ENCODE measurements at regions not wholly inside any gene's neighbourhood (a gene's known extent, or its start where the extent isn't known, plus 50 kb on each side); places are given as distances from the start of the nearest gene placed in this dataset.

GRCh38 chr5:64110222-64110621 lies 55.4 kb upstream of the RNF180 start:
- no peak for TF ChIP-seq CTCF (IDR thresholded peaks at IDR 0.05; ENCODE audit: control extremely low read depth, extremely low read depth, low read depth, missing control alignments)
- ChIA-PET CTCF (interaction anchor here (1.8 kb wide), 1 partner anchor 16 kb away, joined by 7 read pairs; no protein-coding TSS in a partner anchor), POLR2A (no interaction called here)
- DNase-seq (ENCODE audit: extremely low spot score): no peak

- ChIA-PET POLR2A (no interaction called here), CTCF (interaction anchor here (1.8 kb wide), 1 partner anchor 14 kb away, joined by 7 read pairs; no protein-coding TSS in a partner anchor)
- no peak for DNase-seq (ENCODE audit: extremely low spot score)
- no peak for TF ChIP-seq CTCF (IDR thresholded peaks at IDR 0.05; ENCODE audit: control extremely low read depth, extremely low read depth, low read depth, missing control alignments)
Observed at GRCh38 chr5:64108674-64109073, 57.0 kb upstream of the RNF180 start.

GRCh38 chr5:64100203-64100602 lies 65.4 kb upstream of the RNF180 start:
- no peak for DNase-seq (ENCODE audit: extremely low spot score)
- CTCF ChIA-PET: interaction anchor here (1.3 kb wide), 1 partner anchor 19 kb away, joined by 3 read pairs; no protein-coding TSS in a partner anchor
- TF ChIP-seq CTCF (IDR thresholded peaks at IDR 0.05; ENCODE audit: control extremely low read depth, extremely low read depth, low read depth, missing control alignments): no peak
- POLR2A ChIA-PET: no interaction called here

- no peak for TF ChIP-seq CTCF (IDR thresholded peaks at IDR 0.05; ENCODE audit: control extremely low read depth, extremely low read depth, low read depth, missing control alignments)
- CTCF ChIA-PET: no interaction called here
- DNase-seq (ENCODE audit: extremely low spot score): no peak
- POLR2A ChIA-PET: no interaction called here
Observed at GRCh38 chr5:64096771-64097170, 68.9 kb upstream of the RNF180 start.

- no peak for DNase-seq (ENCODE audit: extremely low spot score)
- TF ChIP-seq CTCF (IDR thresholded peaks at IDR 0.05; ENCODE audit: control extremely low read depth, extremely low read depth, low read depth, missing control alignments): no peak
- CTCF ChIA-PET: no interaction called here
- POLR2A ChIA-PET: no interaction called here
Observed at GRCh38 chr5:64077589-64077988, 88.1 kb upstream of the RNF180 start.

- peak; percentile 37 for DNase-seq (ENCODE audit: extremely low spot score)
- ChIA-PET CTCF (no interaction called here), POLR2A (no interaction called here)
- peak; percentile 50 for TF ChIP-seq CTCF (IDR thresholded peaks at IDR 0.05; ENCODE audit: control extremely low read depth, extremely low read depth, low read depth, missing control alignments)
Observed at GRCh38 chr5:64074533-64074932, 91.1 kb upstream of the RNF180 start.

- no peak for DNase-seq (ENCODE audit: extremely low spot score)
- TF ChIP-seq CTCF (IDR thresholded peaks at IDR 0.05; ENCODE audit: control extremely low read depth, extremely low read depth, low read depth, missing control alignments): no peak
- POLR2A ChIA-PET: no interaction called here
- CTCF ChIA-PET: no interaction called here
Observed at GRCh38 chr5:64069486-64069885, 96.2 kb upstream of the RNF180 start.
